ENCODE measurements at regions not wholly inside any gene's neighbourhood (a gene's known extent, or its start where the extent isn't known, plus 50 kb on each side); places are given as distances from the start of the nearest gene placed in this dataset.

DNA sequence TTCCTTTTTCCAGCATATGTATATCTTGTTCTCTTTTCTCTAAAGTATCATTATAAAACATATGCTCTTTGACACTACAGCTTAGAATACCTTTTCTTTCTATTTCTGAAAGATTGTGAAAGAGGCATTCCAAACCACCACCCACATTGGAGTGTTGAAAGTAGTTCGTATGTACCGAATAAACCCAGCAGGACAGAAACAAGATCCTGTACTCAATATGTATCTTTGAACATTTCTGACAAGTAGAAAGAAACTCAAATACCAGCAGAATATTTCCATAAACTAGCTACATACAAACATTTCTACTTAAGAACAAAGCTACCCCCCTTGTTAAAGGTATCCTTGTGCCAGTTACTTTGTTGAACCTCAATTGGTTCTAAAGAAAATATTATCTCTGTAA lies 415.3 kb upstream of the ALCAM start:
- no peak for DNase-seq
- Mint-ChIP-seq H3K4me3 (no peak overlapping the region), H3K36me3 (ENCODE audit: low read depth) (no peaks in the 10 kb centered on the region), H3K27ac (no peak overlapping the region), H3K9me3 (ENCODE audit: low read depth) (no peaks in the 10 kb centered on the region), H3K27me3 (no peaks in the 10 kb centered on the region), H3K4me1 (no peaks in the 10 kb centered on the region)
- ATAC-seq, result no peak
- intact Hi-C loops (cut with DNase I, micrococcal nuclease), result no loop called here
- POLR2A ChIA-PET, result no interaction called here
- CTCF ChIA-PET, result interaction anchor here (1.5 kb wide), 1 partner anchor 12 kb away, joined by 4 read pairs; no protein-coding TSS in a partner anchor

DNA sequence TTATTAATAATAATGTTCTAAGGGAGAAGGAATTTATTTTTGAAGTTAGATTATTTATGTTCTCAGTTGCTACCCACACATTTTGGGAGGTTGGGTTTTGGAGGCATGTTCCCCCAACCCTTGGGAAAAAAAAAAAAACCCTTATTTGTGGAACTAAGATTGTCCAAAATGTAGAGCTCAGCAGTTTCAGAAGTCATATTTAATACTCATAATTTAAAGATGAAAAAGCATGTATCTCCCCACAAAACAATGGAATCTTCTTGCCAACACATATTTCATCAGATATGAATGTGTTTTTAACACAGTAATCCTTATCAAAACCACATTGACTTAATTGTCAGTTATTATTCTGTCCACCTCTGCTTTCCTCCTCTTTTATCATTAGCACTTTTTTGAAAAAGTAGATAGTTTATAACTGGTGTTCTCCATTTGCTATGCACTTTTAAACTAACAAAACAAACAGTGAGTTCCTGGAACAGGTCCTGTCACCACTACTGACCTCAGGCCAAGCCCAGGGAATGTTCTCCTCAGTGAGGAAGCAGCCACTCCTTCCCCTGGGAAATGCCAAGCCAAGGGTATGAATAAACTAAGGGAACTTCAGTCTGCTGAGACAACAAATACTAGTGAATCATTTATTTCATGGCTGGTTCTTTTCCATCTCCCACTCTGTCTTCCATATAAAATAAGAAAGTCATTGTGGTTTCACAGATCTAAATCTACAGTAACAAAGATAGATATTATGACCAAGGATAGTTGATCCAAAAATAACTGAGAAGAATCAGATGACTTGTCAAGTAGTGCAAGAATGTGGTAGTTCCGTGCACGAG lies 414.4 kb upstream of the ALCAM start:
- Mint-ChIP-seq H3K9me3 (ENCODE audit: low read depth) (no peaks in the 10 kb centered on the region), H3K27ac (no peak overlapping the region), H3K4me1 (no peaks in the 10 kb centered on the region), H3K36me3 (ENCODE audit: low read depth) (no peaks in the 10 kb centered on the region), H3K27me3 (no peaks in the 10 kb centered on the region), H3K4me3 (no peak overlapping the region)
- no peak for ATAC-seq
- CTCF ChIA-PET, result no interaction called here
- intact Hi-C loops (cut with DNase I, micrococcal nuclease), result no loop called here
- no peak for DNase-seq
- POLR2A ChIA-PET, result no interaction called here

DNA sequence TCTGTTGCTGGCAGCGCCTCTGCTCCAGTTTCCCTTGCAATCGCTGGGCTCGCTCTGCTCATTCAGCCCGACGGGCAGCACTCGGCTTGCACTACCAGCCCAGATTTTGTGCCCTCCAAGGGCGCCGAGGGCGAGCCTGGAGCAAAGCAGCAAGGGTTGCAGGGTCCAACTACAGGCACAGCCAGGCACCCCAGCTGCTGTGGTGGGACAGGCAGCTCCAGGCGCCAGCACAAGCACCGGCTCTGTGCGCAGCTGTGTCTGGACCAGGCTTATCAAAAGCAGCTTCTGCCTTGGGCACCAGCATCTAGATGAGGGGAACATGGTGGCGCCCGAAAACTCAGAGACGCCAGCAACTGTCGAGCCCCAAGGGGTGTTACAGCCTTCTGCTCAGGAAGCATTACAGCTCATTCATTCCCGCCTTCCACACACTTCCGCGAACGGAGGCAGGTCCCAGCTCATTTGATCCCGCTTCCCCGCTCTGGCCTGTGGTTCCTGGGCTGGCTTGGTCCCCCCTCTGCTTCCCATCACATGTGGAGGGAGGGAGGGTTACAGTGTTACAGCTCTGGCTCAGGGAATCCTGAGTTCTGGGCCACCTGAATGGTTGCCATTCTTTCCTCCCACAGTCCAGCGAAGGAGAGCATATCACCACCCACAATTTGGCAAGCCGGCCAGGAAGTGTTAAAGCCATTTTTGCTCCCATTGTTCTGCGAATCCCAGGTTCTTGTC lies 409.9 kb upstream of the ALCAM start:
- Mint-ChIP-seq H3K4me1 (no peaks in the 10 kb centered on the region), H3K27me3 (no peaks in the 10 kb centered on the region), H3K9me3 (ENCODE audit: low read depth) (no peaks in the 10 kb centered on the region), H3K4me3 (no peak overlapping the region), H3K36me3 (ENCODE audit: low read depth) (no peaks in the 10 kb centered on the region), H3K27ac (no peak overlapping the region)
- ChIA-PET POLR2A (no interaction called here), CTCF (no interaction called here)
- intact Hi-C loops (cut with DNase I, micrococcal nuclease), result no loop called here
- ATAC-seq, result no peak
- DNase-seq, result no peak

DNA sequence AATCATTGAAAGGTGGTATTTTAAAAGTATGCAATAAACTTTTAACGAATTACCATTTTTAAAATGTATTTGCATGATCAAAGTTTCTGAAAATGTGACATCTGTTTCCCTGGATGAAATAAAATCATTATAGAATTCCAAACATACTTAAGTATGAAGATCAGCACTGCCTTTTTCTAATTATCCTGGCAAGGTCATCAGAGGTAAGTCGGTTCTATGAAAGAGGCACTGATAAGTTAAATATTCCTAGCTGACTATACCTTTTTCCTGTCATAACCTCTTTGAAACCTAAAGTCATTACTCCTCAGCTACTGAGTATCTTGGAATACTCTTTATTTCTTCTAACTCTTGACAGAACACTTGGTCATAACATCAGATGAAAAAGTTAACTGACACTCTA lies 406.1 kb upstream of the ALCAM start:
- Mint-ChIP-seq H3K4me1 (no peaks in the 10 kb centered on the region), H3K9me3 (ENCODE audit: low read depth) (peaks cover 2% of the 10 kb centered on the region), H3K36me3 (ENCODE audit: low read depth) (no peaks in the 10 kb centered on the region), H3K4me3 (no peak overlapping the region), H3K27ac (no peak overlapping the region), H3K27me3 (no peaks in the 10 kb centered on the region)
- ATAC-seq, result no peak
- no peak for DNase-seq
- POLR2A ChIA-PET, result no interaction called here
- CTCF ChIA-PET, result no interaction called here
- intact Hi-C loops (cut with DNase I, micrococcal nuclease), result no loop called here

DNA sequence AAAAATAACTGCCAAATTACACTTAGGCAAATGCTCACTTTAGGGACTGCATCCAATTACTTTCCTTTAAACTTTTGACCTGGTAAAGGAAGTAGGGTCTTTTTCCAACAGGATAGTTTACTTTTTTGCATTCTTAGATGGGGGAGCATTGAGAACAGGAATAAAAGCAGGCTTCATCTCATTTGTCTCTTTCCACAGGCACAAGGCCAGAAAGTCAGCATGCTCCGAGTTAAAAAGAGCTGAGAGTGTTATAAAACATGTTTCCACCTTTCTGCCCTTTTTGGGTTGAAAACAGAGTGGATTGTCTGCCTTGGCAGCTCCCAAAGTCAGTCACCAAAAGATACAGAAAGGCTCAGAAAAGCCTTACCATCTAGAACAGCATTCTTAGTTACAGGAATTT lies 404.9 kb upstream of the ALCAM start:
- DNase-seq (no peak), ATAC-seq (no peak)
- Mint-ChIP-seq H3K4me3 (no peak overlapping the region), H3K4me1 (no peaks in the 10 kb centered on the region), H3K27me3 (no peaks in the 10 kb centered on the region), H3K9me3 (ENCODE audit: low read depth) (peaks cover 2% of the 10 kb centered on the region), H3K36me3 (ENCODE audit: low read depth) (no peaks in the 10 kb centered on the region), H3K27ac (no peak overlapping the region)
- ChIA-PET CTCF (no interaction called here), POLR2A (no interaction called here)
- intact Hi-C loops (cut with DNase I, micrococcal nuclease), result no loop called here

DNA sequence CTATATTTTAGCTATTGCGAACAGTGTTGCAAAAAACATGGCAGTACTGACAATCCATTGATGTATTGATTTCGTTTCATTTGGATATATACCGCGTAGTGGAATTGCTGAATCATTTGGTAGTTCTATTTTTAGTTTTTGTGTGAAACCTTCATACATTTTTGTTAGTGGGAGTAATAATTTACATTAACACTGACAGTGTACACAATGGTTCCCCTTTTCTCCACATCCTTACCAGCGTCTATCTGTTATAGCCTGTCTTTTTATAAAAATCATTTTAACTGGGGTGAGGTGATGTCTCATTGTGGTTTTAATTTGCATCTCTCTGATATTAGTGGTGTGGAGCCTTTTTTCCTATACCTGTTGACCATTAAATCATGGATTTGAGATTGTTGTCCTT lies 392.4 kb upstream of the ALCAM start:
- DNase-seq (no peak), ATAC-seq (no peak)
- H3K27me3 Mint-ChIP-seq, result no peaks in the 10 kb centered on the region
- H3K9me3 Mint-ChIP-seq (ENCODE audit: low read depth), result peaks cover 6% of the 10 kb centered on the region
- ChIA-PET POLR2A (no interaction called here), CTCF (no interaction called here)
- no peaks in the 10 kb centered on the region for H3K4me1 Mint-ChIP-seq
- intact Hi-C loops (cut with DNase I, micrococcal nuclease), result no loop called here
- H3K36me3 Mint-ChIP-seq (ENCODE audit: low read depth), result no peaks in the 10 kb centered on the region
- no peak overlapping the region for H3K27ac Mint-ChIP-seq
- no peak overlapping the region for H3K4me3 Mint-ChIP-seq

DNA sequence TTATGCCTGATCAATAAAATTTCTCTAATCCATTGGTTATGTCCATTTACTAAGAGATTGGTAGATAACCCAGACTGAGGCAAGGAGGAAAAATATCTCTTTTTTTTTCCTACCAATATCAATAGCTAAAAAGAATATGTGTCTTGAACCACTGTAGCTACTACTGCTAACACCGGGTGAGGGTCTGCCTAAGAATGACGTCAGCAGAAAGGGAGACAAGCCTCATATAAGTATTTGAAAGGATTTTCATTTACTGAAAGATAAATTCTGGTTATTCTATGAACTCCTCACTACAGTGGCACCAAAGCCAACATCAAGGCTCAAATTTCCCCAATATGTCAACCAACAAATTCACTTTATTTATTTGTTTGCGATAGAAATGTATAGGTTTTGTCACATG lies 389.0 kb upstream of the ALCAM start:
- DNase-seq (no peak), ATAC-seq (no peak)
- H3K36me3 Mint-ChIP-seq (ENCODE audit: low read depth), result no peaks in the 10 kb centered on the region
- no peaks in the 10 kb centered on the region for H3K27me3 Mint-ChIP-seq
- H3K4me3 Mint-ChIP-seq, result no peak overlapping the region
- peaks cover 6% of the 10 kb centered on the region for H3K9me3 Mint-ChIP-seq (ENCODE audit: low read depth)
- POLR2A ChIA-PET, result no interaction called here
- no peaks in the 10 kb centered on the region for H3K4me1 Mint-ChIP-seq
- CTCF ChIA-PET, result no interaction called here
- intact Hi-C loops (cut with DNase I, micrococcal nuclease), result no loop called here
- H3K27ac Mint-ChIP-seq, result no peak overlapping the region

DNA sequence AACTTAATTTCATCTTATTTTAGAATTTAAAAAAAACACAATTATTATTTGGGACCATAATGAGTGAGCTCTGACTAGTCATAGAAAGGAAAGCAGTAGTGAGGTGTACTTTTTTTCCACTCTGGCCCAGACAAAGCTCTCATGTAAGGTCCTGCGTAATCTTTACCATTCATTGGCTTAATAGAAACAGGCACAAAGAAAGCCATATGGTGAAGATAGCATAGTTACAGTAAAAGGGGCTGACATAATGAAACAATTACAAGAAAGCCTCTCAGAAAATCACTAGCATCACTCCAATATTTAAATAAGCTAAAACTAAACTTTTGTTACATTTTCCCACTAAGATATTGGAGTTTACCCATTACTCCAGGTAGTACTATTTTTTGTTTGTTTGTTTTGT lies 384.6 kb upstream of the ALCAM start:
- ChIA-PET CTCF (no interaction called here), POLR2A (no interaction called here)
- intact Hi-C loops (cut with DNase I, micrococcal nuclease), result no loop called here
- H3K27ac Mint-ChIP-seq, result no peak overlapping the region
- DNase-seq, result no peak
- no peak for ATAC-seq
- no peaks in the 10 kb centered on the region for H3K4me1 Mint-ChIP-seq
- no peaks in the 10 kb centered on the region for H3K9me3 Mint-ChIP-seq (ENCODE audit: low read depth)
- no peak overlapping the region for H3K4me3 Mint-ChIP-seq
- no peaks in the 10 kb centered on the region for H3K27me3 Mint-ChIP-seq
- no peaks in the 10 kb centered on the region for H3K36me3 Mint-ChIP-seq (ENCODE audit: low read depth)

DNA sequence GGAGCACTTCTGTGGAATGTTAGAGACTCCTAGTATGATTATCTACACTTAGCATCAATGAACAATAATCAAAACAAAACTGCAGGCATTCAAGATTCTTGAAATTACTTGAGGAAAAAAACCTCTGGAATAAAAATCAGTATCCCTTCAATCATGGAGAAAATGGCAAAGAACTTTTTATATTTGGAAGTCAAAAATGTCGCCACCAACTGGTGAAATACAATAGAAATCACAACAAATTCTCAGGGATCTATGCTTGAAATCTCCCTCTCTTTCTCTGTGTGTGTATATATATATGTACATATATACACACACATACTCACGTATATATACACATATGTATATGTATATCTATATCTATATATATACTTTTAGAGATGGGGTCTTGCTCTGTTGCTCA lies 378.9 kb upstream of the ALCAM start:
- ATAC-seq, result no peak
- Mint-ChIP-seq H3K36me3 (ENCODE audit: low read depth) (no peaks in the 10 kb centered on the region), H3K27me3 (no peaks in the 10 kb centered on the region), H3K9me3 (ENCODE audit: low read depth) (no peaks in the 10 kb centered on the region), H3K4me3 (no peak overlapping the region), H3K4me1 (no peaks in the 10 kb centered on the region), H3K27ac (no peak overlapping the region)
- DNase-seq, result no peak
- intact Hi-C loops (cut with DNase I, micrococcal nuclease), result no loop called here
- ChIA-PET POLR2A (no interaction called here), CTCF (interaction anchor here (0.5 to 0.7 kb wide), 2 partner anchors 134 to 1653 kb away, joined by 3 read pairs; no protein-coding TSS in a partner anchor)

DNA sequence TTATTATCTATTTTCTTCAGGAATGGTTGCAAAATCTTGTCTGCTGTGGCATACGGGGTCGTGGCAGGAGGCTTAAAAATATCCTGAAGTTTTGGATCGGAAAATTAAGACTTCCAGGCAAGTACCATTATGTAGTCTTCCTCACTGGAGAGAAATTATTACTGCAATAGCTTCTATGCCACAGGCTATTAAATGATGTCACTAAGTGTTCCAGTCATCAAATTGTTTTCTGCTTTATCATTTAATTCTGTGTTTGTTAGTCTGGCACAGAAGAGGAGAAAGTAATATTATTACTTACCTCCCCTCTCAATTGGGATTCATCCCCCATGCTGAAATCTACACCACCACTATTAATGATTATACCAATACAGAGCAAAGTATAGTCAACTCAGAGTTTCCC lies 378.2 kb upstream of the ALCAM start:
- Mint-ChIP-seq H3K27me3 (no peaks in the 10 kb centered on the region), H3K4me1 (no peaks in the 10 kb centered on the region), H3K36me3 (ENCODE audit: low read depth) (no peaks in the 10 kb centered on the region), H3K4me3 (no peak overlapping the region), H3K27ac (no peak overlapping the region), H3K9me3 (ENCODE audit: low read depth) (no peaks in the 10 kb centered on the region)
- ATAC-seq (no peak), DNase-seq (no peak)
- CTCF ChIA-PET, result no interaction called here
- POLR2A ChIA-PET, result no interaction called here
- intact Hi-C loops (cut with DNase I, micrococcal nuclease), result no loop called here

DNA sequence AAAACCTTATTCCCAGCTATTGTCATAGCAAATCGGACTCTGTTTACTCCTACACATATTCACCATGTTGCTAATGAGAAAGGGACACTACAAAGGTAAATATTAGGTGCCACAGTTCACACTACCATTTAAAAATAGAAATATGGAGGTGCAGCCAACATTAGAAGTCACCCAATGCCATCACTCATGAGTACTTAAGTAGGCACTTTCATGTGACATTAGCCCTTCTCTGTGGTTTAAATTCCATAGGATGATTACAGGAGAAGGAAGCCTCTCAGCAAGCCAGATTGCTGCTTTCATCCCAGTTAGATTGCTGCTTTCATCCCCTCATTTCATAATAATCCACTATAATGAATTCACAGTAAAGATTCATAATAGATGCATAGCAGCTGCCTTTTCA lies 376.8 kb upstream of the ALCAM start:
- no peak overlapping the region for H3K4me3 Mint-ChIP-seq

DNA sequence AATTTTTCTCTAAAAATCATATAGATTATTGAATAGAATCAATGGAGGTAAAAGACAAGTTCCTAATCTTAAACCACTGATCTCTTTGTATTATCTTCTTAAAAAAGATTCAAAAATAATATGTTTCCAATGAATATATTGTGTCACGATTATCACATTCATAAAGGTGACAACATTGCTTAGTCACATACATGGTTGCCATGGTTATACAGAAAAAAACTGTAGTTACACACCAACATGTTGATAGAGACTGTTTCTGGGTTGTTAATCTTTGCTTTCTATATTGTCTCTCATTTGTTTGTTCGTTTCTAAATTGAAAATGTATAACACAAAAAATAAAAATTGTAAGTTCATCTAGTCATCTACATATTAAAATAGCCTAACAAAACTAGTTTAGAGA lies 376.0 kb upstream of the ALCAM start:
- no peaks in the 10 kb centered on the region for H3K9me3 Mint-ChIP-seq (ENCODE audit: low read depth)
- ATAC-seq, result no peak
- no peaks in the 10 kb centered on the region for H3K4me1 Mint-ChIP-seq
- ChIA-PET CTCF (no interaction called here), POLR2A (no interaction called here)
- H3K27me3 Mint-ChIP-seq, result no peaks in the 10 kb centered on the region
- H3K4me3 Mint-ChIP-seq, result no peak overlapping the region
- no peak for DNase-seq
- intact Hi-C loops (cut with DNase I, micrococcal nuclease), result no loop called here
- H3K27ac Mint-ChIP-seq, result no peak overlapping the region
- no peaks in the 10 kb centered on the region for H3K36me3 Mint-ChIP-seq (ENCODE audit: low read depth)

More for the DNA sequence above, 376.8 kb upstream of the ALCAM start:
- no peaks in the 10 kb centered on the region for H3K4me1 Mint-ChIP-seq
- H3K27ac Mint-ChIP-seq, result no peak overlapping the region
- H3K27me3 Mint-ChIP-seq, result no peaks in the 10 kb centered on the region
- CTCF ChIA-PET, result no interaction called here
- no peaks in the 10 kb centered on the region for H3K9me3 Mint-ChIP-seq (ENCODE audit: low read depth)
- DNase-seq (no peak), ATAC-seq (no peak)
- intact Hi-C loops (cut with DNase I, micrococcal nuclease), result no loop called here
- H3K36me3 Mint-ChIP-seq (ENCODE audit: low read depth), result no peaks in the 10 kb centered on the region
- POLR2A ChIA-PET, result no interaction called here
